PC-9 (cell line): ENCODE measurements at regions not wholly inside any gene's neighbourhood (a gene's known extent, or its start where the extent isn't known, plus 50 kb on each side); places are given as distances from the start of the nearest gene placed in this dataset.
"Not testable (repeated sequence)": the region's sequence is repeated elsewhere in the genome, so short reads cannot be mapped to it uniquely, and the experiment has no call there.

Source experiments
- BruUV-seq: library from RNA; stranded (reverse); fragments of 400-500 nt; replicated peaks from 2 replicates; lab custom pipeline; 2021; lab: Mats Ljungman, UMichigan
- CTCF ChIA-PET: fragments of 300-600 bp; sonication (Branson Sonifier 250); formaldehyde crosslinking; loops from one replicate; lab custom pipeline; 2022; ENCODE audit warnings: antibody characterized with exemption; lab: Charles Lee
- POLR2A ChIA-PET: fragments of 300-600 bp; sonication (Branson Sonifier 250); formaldehyde crosslinking; loops from one replicate; lab custom pipeline; 2022; ENCODE audit warnings: antibody characterized with exemption; ENCODE audit not compliant: unreplicated experiment; lab: Charles Lee
- DNase-seq, 2 experiments: peaks; one replicate each; pipeline versions ENCODE4 v3.0.0 to v3.0.0-alpha.2; 2015 to 2022; ENCODE audit warnings: mixed read lengths in 1 of 2
- H2AFZ ChIP-seq: fragments of 200-600 bp; sonication (generic); 2 replicates; pipeline ENCODE4 v1.8.1; 2017; ENCODE audit warnings: antibody characterized with exemption
- H3F3A ChIP-seq: fragments of 200-600 bp; sonication (generic); 2 replicates; pipeline ENCODE4 v1.8.1; 2017; ENCODE audit warnings: antibody characterized with exemption, mild to moderate bottlenecking, low read depth; ENCODE audit not compliant: insufficient read depth
- H3K27ac ChIP-seq: fragments of 200-600 bp; sonication (generic); 2 replicates; pipeline ENCODE4 v1.6.1; 2016; ENCODE audit warnings: mixed run types
- H3K27me3 ChIP-seq: fragments of 200-600 bp; sonication (generic); 2 replicates; pipeline ENCODE4 v1.6.1; 2016; ENCODE audit warnings: low read depth, mixed run types; ENCODE audit not compliant: insufficient read depth
- H3K36me3 ChIP-seq: fragments of 200-600 bp; sonication (generic); 2 replicates; pipeline ENCODE4 v1.6.1; 2016; ENCODE audit warnings: low read depth, mixed run types
- H3K4me1 ChIP-seq: fragments of 200-600 bp; sonication (generic); replicated peaks from 2 replicates; pipeline ENCODE4 v1.6.1; 2016; ENCODE audit warnings: mixed run types; ENCODE audit not compliant: insufficient read depth
- H3K4me2 ChIP-seq: fragments of 200-600 bp; sonication (generic); 2 replicates; pipeline ENCODE4 v1.6.1; 2017; ENCODE audit warnings: mixed run types
- H3K4me3 ChIP-seq: fragments of 200-600 bp; sonication (generic); 2 replicates; pipeline ENCODE4 v1.6.1; 2016; ENCODE audit warnings: mixed run types
- H3K79me2 ChIP-seq: fragments of 200-600 bp; sonication (generic); 2 replicates; pipeline ENCODE4 v1.6.1; 2017; ENCODE audit warnings: low read depth, mixed run types
- H3K9me2 ChIP-seq: fragments of 200-600 bp; sonication (generic); 2 replicates; pipeline ENCODE4 v1.8.1; 2017; ENCODE audit warnings: mild to moderate bottlenecking; ENCODE audit not compliant: insufficient read depth
- H3K9me3 ChIP-seq: fragments of 200-600 bp; sonication (generic); 2 replicates; pipeline ENCODE4 v1.8.1; 2016; ENCODE audit warnings: low read depth; ENCODE audit not compliant: insufficient read depth
- H4K20me1 ChIP-seq: fragments of 200-600 bp; sonication (generic); 2 replicates; pipeline ENCODE4 v1.8.1; 2017; ENCODE audit not compliant: insufficient read depth
- EZH2 ChIP-seq: fragments of 200-600 bp; sonication (generic); IDR thresholded peaks from 2 replicates; pipeline ENCODE4 v1.8.0; 2017; ENCODE audit warnings: antibody characterized with exemption, low read depth
- intact Hi-C: fragments of 100-400 bp; cut with micrococcal nuclease; formaldehyde crosslinking; loops from one replicate; pipeline ENCODE4 v1.10.0; 2022; ENCODE audit not compliant: unreplicated experiment
- TF ChIP-seq, protein P1 (sequence below): fragments of 200-600 bp; sonication (generic); conservative IDR thresholded peaks from 2 replicates; pipeline ENCODE4 v1.6.1; 2017; ENCODE audit warnings: mixed run types, antibody characterized with exemption, mild to moderate bottlenecking, moderate library complexity

DNA sequence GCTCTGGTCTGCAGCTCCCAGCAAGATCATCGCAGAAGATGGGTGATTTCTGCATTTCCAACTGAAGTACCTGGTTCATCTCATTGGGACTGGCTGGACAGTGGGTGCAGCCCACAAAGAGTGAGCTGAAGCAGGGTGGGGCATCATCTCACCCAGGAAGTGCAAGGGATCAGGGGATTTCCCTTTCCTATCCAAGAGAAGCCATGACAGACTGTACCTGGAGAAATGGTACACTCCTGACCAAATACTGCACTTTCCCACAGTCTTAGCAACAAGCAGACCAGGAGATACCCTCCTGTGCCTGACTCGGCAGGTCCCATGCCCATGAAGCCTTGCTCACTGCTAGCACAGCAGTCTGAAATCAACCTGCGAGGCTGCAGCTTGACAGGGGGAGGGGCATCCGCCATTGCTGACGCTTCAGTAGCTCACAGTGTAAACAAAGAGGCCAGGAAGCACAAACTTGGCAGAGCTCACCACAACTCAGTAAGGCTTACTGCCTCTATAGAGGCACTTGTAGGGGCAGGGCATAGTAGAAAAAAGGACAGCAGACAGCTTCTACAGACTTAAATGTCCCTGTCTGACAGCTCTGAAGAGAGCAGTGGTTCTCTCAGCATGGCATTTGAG lies 60.5 kb downstream of the AREG start:
- H3F3A ChIP-seq, H3K79me2 ChIP-seq, H2AFZ ChIP-seq, H3K36me3 ChIP-seq, POLR2A ChIA-PET, H3K4me1 ChIP-seq, BruUV-seq, H4K20me1 ChIP-seq, H3K27ac ChIP-seq, H3K27me3 ChIP-seq, CTCF ChIA-PET, H3K4me3 ChIP-seq, H3K9me3 ChIP-seq, intact Hi-C loops, H3K9me2 ChIP-seq, H3K4me2 ChIP-seq: not testable (repeated sequence)
- peak in 1 of 2 experiments; percentile 24 for DNase-seq

DNA sequence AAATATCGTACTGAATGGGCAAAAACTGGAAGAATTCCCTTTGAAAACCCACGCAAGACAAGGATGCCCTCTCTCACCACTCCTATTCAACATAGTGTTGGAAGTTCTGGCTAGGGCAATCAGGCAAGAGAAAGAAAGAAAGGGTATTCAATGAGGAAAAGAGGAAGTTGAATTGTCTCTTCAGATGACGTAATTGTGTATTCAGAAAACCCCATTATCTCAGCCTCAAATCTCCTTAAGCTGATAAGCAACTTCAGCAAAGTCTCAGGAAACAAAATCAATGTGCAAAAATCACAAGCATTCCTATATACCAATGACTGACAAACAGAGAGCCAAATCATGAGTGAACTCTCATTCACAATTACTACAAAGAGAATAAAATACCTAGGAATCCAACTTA lies 64.4 kb downstream of the AREG start:
- H3K9me2 ChIP-seq, H3K4me2 ChIP-seq, H3K4me3 ChIP-seq, H3K27ac ChIP-seq, H2AFZ ChIP-seq, H3K9me3 ChIP-seq, H3K27me3 ChIP-seq, POLR2A ChIA-PET, H3K36me3 ChIP-seq, intact Hi-C loops, H3K4me1 ChIP-seq, H3F3A ChIP-seq, DNase-seq, BruUV-seq, H3K79me2 ChIP-seq, H4K20me1 ChIP-seq, CTCF ChIA-PET: not testable (repeated sequence)

DNA sequence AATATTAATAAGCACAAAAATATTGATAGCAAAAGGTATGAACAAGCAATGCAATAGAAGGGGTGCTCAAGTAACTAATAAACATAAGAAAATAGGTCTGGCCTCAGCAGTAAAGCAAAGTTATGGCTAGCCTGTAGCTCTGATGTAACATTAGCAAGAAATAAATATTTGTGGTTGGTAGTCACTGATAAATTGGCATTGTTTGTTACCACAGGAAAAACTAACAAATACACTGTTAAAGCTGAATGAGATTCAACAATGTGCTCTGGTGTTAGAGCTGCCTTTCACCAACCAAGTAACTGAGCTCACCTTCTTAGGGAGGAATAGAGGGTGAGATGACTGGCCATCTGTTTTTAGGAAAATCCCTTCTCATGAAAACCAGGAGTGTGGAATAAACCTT lies 71.4 kb downstream of the AREG start:
- TF ChIP-seq, protein P1, sequence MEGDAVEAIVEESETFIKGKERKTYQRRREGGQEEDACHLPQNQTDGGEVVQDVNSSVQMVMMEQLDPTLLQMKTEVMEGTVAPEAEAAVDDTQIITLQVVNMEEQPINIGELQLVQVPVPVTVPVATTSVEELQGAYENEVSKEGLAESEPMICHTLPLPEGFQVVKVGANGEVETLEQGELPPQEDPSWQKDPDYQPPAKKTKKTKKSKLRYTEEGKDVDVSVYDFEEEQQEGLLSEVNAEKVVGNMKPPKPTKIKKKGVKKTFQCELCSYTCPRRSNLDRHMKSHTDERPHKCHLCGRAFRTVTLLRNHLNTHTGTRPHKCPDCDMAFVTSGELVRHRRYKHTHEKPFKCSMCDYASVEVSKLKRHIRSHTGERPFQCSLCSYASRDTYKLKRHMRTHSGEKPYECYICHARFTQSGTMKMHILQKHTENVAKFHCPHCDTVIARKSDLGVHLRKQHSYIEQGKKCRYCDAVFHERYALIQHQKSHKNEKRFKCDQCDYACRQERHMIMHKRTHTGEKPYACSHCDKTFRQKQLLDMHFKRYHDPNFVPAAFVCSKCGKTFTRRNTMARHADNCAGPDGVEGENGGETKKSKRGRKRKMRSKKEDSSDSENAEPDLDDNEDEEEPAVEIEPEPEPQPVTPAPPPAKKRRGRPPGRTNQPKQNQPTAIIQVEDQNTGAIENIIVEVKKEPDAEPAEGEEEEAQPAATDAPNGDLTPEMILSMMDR: no peak
- no peak for TF ChIP-seq EZH2
- Histone ChIP-seq H3K9me2 (no peaks in the 10 kb centered on the region), H3K4me3 (no peak overlapping the region), H3K27me3 (no peaks in the 10 kb centered on the region), H4K20me1 (no peaks in the 10 kb centered on the region), H3K4me1 (peaks cover 9% of the 10 kb centered on the region), H3K27ac (no peak overlapping the region), H3K9me3 (no peaks in the 10 kb centered on the region), H3K4me2 (no peak overlapping the region), H2AFZ (no peak overlapping the region), H3K79me2 (no peaks in the 10 kb centered on the region), H3K36me3 (no peaks in the 10 kb centered on the region), H3F3A (no peaks in the 10 kb centered on the region)
- CTCF ChIA-PET: no interaction called here
- intact Hi-C loops: no loop called here
- BruUV-seq: no TSS peak
- POLR2A ChIA-PET: interaction anchor here (0.5 kb wide), 1 partner anchor 30 kb away, joined by 5 read pairs; no protein-coding TSS in a partner anchor
- DNase-seq: peak in 1 of 2 experiments; percentile 55

DNA sequence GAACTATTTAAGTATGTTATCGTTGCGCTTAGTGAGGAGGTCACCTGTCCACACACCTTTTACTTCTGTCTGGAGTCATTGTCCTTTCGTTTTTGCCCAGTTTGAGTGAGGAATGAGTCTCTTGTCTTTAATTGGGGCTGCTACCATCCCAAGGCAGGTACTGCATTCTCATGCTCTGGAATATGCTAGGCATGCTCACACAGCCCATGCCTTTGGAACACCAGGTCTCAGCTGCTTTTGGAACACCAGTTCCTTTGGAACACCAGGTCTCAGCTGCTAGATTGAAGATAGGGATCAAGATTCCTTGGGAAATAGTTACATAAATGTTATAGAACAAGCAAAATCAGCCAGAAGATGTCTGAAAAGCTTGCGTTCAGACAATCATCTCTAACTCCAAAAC lies 73.1 kb downstream of the AREG start:
- no TSS peak for BruUV-seq
- H3F3A ChIP-seq: no peaks in the 10 kb centered on the region
- no peak overlapping the region for H2AFZ ChIP-seq
- no peak overlapping the region for H3K4me2 ChIP-seq
- no peak overlapping the region for H3K27ac ChIP-seq
- POLR2A ChIA-PET: no interaction called here
- no peak for DNase-seq
- no peaks in the 10 kb centered on the region for H3K9me3 ChIP-seq
- peaks cover 9% of the 10 kb centered on the region for H3K4me1 ChIP-seq
- H3K9me2 ChIP-seq: no peaks in the 10 kb centered on the region
- no peaks in the 10 kb centered on the region for H3K36me3 ChIP-seq
- H3K79me2 ChIP-seq: no peaks in the 10 kb centered on the region
- no peaks in the 10 kb centered on the region for H4K20me1 ChIP-seq
- intact Hi-C loops: no loop called here
- TF ChIP-seq, protein P1: no peak
- TF ChIP-seq EZH2: no peak
- no peak overlapping the region for H3K4me3 ChIP-seq
- H3K27me3 ChIP-seq: no peaks in the 10 kb centered on the region
- CTCF ChIA-PET: no interaction called here
